Adipocyte (in vitro differentiated cells): ENCODE measurements at regions not wholly inside any gene's neighbourhood (a gene's known extent, or its start where the extent isn't known, plus 50 kb on each side); places are given as distances from the start of the nearest gene placed in this dataset.
"Not testable (repeated sequence)": the region's sequence is repeated elsewhere in the genome, so short reads cannot be mapped to it uniquely, and the experiment has no call there.

Experiments
- DNase-seq: peaks from one replicate; pipeline ENCODE4 v3.0.0-alpha.2; 2015; ENCODE audit warnings: low read depth
- H3K27me3 ChIP-seq: replicated peaks from 2 replicates; pipeline ENCODE4 v1.7.0; 2013; ENCODE audit warnings: mild to moderate bottlenecking, low read length, moderate library complexity; ENCODE audit not compliant: control insufficient read depth, insufficient read depth
- H3K36me3 ChIP-seq: 2 replicates; pipeline ENCODE4 v1.7.0; 2013; ENCODE audit warnings: low read length, mild to moderate bottlenecking, moderate library complexity; ENCODE audit not compliant: control insufficient read depth, insufficient read depth, severe bottlenecking
- H3K4me1 ChIP-seq: 2 replicates; pipeline ENCODE4 v1.7.0; 2013; ENCODE audit warnings: mild to moderate bottlenecking, low read length, moderate library complexity; ENCODE audit not compliant: control insufficient read depth, insufficient read depth
- H3K4me3 ChIP-seq: 2 replicates; pipeline ENCODE4 v1.7.0; 2013; ENCODE audit warnings: mild to moderate bottlenecking, low read length, moderate library complexity
- H3K9ac ChIP-seq: 2 replicates; pipeline ENCODE4 v1.7.0; 2013; ENCODE audit warnings: mild to moderate bottlenecking, low read length, moderate library complexity
- H3K9me3 ChIP-seq: 2 replicates; pipeline ENCODE4 v1.7.0; 2013; ENCODE audit warnings: mild to moderate bottlenecking, low read length, moderate library complexity; ENCODE audit not compliant: control insufficient read depth

DNA sequence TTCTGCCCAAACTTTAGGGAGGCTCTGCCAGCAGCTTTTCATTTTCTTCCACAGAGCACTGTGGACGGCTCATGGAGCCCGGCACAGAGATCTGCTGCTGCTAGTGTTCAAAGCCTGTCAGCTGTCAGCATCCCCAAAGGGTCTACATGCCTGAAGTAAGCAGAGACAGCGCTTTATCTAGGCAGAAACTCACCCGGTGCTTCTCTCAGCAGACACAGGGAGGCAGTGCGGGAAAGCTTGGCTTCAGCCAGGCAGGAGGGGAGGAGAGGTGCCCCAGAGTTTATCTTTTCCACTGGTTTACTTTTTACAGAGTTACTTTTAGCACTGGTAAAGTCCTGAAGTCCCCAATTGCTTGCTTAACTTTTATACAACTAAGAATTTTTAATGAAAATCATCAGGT is 339.3 kb downstream of the NKX6-1 start:
- no peak overlapping the region for H3K4me3 ChIP-seq
- no peaks in the 10 kb centered on the region for H3K4me1 ChIP-seq
- peaks cover 45% of the 10 kb centered on the region for H3K27me3 ChIP-seq
- no peak overlapping the region for H3K9ac ChIP-seq
- H3K36me3 ChIP-seq: no peaks in the 10 kb centered on the region
- DNase-seq: peak; percentile 1
- H3K9me3 ChIP-seq: no peaks in the 10 kb centered on the region

DNA sequence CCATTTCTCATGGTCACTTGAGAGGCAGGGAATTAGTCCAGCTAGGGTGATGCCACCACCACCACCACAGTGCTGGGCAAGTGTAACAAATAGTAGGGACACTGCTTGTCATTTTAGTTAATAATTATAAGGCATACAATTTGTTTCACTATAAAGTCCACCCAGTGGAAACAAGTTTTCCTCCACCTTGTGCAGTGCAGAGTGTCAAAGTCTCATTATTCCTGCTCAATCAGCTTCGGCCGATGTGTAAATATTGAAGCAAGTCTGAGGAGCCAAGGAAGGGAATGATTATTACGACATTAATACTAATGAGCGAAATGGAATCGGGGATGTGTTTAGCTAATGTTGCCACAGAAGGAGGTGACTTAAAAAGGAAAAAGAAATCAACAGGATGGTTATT is 340.4 kb downstream of the NKX6-1 start:
- Histone ChIP-seq H3K27me3 (peaks cover 39% of the 10 kb centered on the region), H3K4me1 (no peaks in the 10 kb centered on the region), H3K9me3 (no peaks in the 10 kb centered on the region), H3K4me3 (no peak overlapping the region), H3K9ac (no peak overlapping the region), H3K36me3 (no peaks in the 10 kb centered on the region)
- no peak for DNase-seq

DNA sequence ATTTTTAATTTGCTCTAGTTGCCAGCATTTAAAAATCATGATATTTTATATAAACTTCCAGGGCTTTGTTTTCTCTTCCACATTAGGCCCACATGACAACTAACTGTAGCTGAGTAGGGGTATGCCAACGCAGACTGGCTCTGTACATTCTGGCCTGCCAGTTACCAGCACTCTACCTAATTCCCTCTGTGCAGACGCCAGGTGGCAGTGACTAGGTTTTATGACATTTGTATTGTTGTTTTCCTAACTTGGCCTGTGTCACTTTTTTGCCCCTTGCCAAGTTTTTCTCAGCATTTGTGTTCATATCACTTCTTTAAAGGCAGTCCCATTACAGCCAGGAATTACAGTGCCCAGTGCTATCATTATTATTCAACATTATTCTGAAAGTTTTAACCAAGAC is 347.5 kb downstream of the NKX6-1 start:
- no peak overlapping the region for H3K9ac ChIP-seq
- no peaks in the 10 kb centered on the region for H3K9me3 ChIP-seq
- no peak overlapping the region for H3K4me3 ChIP-seq
- H3K4me1 ChIP-seq: no peaks in the 10 kb centered on the region
- no peaks in the 10 kb centered on the region for H3K36me3 ChIP-seq
- DNase-seq: no peak
- H3K27me3 ChIP-seq: no peaks in the 10 kb centered on the region

DNA sequence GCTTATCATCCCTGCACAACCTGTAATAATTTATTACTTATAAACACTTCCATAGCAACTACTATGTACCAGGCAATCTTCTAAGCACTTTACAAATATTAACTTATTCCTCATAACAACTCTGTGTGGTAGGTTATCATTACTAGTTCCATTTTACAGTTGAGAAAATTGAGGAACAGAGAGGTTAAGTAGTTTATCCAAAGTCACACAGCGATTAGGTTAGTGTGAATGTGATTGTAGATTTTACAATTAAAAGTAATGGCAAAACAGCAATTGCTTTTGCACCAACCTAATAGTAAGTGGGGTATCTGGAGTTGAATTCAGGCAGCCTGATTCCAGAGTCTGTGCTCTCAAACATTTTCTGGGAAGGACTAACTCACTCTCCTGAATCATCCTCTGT is 348.9 kb downstream of the NKX6-1 start:
- H3K9ac ChIP-seq: no peak overlapping the region
- no peaks in the 10 kb centered on the region for H3K4me1 ChIP-seq
- no peaks in the 10 kb centered on the region for H3K27me3 ChIP-seq
- H3K4me3 ChIP-seq: no peak overlapping the region
- no peaks in the 10 kb centered on the region for H3K36me3 ChIP-seq
- DNase-seq: no peak
- no peaks in the 10 kb centered on the region for H3K9me3 ChIP-seq

DNA sequence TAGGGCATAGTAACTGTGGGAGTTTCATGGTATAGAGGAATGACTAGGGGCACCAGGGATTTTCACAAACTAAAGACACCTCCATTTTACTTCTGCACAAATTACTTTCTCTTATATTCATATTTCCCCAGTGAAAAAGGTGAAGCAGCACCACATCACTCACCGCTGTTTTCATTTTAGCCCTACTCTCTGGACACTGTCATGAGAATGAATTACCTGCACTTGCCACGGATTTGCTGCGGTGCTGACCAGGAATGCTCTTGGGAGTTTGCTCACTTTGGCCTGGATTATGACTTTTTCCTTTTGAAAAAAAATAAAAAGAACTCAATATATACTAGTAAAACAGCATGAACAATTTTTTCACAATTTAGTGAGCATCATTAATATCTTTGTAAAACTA is 351.3 kb downstream of the NKX6-1 start:
- H3K9me3 ChIP-seq: no peaks in the 10 kb centered on the region
- H3K27me3 ChIP-seq: no peaks in the 10 kb centered on the region
- no peak overlapping the region for H3K4me3 ChIP-seq
- H3K9ac ChIP-seq: no peak overlapping the region
- no peak for DNase-seq
- H3K4me1 ChIP-seq: no peaks in the 10 kb centered on the region
- H3K36me3 ChIP-seq: no peaks in the 10 kb centered on the region

DNA sequence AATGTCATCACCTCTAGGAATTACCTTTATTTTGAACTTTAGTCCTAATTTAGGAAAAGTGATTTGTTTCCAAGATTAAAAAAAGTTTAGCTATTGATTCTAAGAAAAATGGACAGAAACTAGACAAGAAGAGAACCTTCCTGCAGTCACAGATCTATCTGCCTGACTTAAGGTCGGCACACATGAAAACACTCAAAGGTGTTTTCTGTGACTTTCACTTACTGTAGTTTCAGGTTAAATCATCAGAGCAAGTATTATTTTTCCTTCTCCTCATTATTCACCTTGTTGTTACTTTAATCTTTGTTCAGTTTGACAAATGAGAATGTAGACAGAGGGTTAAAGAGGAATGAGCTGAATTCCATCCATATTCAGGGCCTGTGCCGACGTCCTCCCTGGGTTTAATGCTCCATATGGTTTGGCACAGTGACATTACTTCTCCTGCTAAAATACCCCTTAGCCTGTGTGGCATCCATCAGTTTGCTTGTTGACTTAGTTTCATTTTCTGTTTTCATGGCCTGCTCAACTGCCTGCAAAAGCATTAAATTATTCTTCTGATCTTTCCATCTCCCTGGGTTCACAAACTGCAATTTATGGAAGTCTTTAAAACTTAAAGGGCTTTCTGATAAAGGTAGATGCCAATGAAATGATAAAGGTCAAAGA is 352.7 kb downstream of the NKX6-1 start:
- no peak overlapping the region for H3K9ac ChIP-seq
- H3K4me1 ChIP-seq: no peaks in the 10 kb centered on the region
- H3K27me3 ChIP-seq: no peaks in the 10 kb centered on the region
- no peaks in the 10 kb centered on the region for H3K9me3 ChIP-seq
- no peaks in the 10 kb centered on the region for H3K36me3 ChIP-seq
- no peak overlapping the region for H3K4me3 ChIP-seq
- peak; percentile 1 for DNase-seq

DNA sequence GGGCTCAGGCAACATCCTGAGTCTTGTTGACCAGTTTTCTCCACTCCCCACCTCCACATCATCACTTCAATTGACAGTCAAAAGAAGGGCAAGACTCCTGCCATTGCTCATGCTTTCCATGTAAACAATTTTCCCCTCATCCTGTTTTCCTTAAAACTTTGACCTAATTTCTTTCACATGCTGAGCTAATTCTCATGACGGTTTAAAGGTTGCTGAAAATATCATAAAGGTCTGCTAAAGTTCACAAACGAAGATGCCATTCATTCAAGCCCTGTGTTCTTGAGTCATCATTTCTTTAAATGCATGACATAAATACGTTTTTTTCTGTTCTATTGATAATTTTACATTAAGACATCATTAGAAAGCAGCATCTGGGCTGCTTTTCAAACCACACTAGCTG is 353.9 kb downstream of the NKX6-1 start:
- H3K4me1 ChIP-seq: no peaks in the 10 kb centered on the region
- no peaks in the 10 kb centered on the region for H3K36me3 ChIP-seq
- DNase-seq: no peak
- no peak overlapping the region for H3K4me3 ChIP-seq
- H3K9me3 ChIP-seq: no peaks in the 10 kb centered on the region
- H3K27me3 ChIP-seq: no peaks in the 10 kb centered on the region
- no peak overlapping the region for H3K9ac ChIP-seq

DNA sequence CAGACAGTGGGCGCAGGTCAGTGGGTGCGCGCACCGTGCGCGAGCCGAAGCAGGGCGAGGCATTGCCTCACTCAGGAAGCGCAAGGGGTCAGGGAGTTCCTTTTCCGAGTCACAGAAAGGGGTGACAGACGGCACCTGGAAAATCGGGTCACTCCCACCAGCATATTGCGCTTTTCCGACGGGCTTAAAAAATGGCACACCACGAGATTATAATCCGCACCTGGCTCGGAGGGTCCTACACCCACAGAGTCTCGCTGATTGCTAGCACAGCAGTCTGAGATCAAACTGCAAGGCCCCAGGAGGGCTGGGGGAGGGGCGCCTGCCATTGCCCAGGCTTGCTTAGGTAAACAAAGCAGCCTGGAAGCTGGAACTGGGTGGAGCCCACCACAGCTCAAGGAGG is 372.2 kb downstream of the NKX6-1 start:
- not testable (repeated sequence) for H3K9ac ChIP-seq, H3K27me3 ChIP-seq, H3K36me3 ChIP-seq, H3K9me3 ChIP-seq, DNase-seq, H3K4me1 ChIP-seq, H3K4me3 ChIP-seq

DNA sequence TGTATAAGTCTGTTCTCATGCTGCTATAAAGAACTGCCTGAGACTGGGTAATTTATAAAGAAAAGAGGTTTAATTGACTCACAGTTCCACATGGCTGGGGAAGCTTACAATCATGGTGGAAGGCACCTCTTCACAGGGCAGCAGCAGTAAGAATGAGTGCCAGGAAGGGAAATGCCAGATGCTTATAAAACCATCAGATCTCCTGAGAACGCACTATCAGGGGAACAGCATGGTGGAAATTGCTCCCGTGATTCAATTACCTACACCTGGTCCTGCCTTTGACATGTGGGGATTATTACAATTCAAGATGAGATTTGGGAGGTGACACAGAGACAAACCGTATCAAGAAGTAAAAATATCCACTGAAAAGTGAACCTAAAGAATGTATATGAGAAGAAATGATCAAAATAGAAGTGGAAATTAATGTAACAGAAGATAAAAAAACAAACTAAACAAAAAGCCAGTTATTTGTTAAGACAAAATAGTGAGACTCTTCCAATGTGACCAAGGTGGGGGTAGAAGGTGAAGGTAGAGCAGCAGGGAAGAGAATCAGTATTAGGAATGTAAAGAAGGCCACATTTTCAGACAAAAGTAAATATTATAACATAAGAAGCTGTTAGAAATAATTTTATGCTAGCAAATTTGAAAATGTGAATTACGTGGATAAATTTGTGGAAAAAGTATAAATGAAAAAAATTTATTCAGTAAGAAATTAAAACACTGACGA is 372.9 kb downstream of the NKX6-1 start:
- H3K36me3 ChIP-seq: no peaks in the 10 kb centered on the region
- H3K27me3 ChIP-seq: no peaks in the 10 kb centered on the region
- H3K4me1 ChIP-seq: no peaks in the 10 kb centered on the region
- no peak overlapping the region for H3K9ac ChIP-seq
- no peak overlapping the region for H3K4me3 ChIP-seq
- no peaks in the 10 kb centered on the region for H3K9me3 ChIP-seq
- DNase-seq: no peak

DNA sequence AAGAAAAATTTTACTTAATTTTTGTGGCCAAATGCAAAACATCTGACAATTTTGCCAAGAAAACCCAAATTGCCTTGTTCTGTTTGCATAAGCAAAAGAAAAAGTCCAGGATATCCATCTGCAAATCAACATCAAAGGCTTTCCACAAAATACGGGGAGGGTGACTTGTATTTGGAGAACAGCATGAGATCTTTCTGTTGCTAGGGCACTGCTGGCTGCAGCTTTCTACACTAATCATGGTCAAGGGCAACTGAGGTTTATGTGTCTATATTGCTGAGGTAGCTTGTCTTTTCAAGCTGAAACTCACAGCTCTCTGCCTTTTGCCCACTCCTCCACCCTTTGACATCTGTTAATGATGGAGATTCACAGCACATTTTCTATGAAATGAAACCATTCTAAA is 389.1 kb downstream of the NKX6-1 start:
- Histone ChIP-seq H3K36me3 (no peaks in the 10 kb centered on the region), H3K9ac (no peak overlapping the region), H3K4me3 (no peak overlapping the region), H3K27me3 (no peaks in the 10 kb centered on the region), H3K4me1 (no peaks in the 10 kb centered on the region), H3K9me3 (peaks cover 9% of the 10 kb centered on the region)
- no peak for DNase-seq

DNA sequence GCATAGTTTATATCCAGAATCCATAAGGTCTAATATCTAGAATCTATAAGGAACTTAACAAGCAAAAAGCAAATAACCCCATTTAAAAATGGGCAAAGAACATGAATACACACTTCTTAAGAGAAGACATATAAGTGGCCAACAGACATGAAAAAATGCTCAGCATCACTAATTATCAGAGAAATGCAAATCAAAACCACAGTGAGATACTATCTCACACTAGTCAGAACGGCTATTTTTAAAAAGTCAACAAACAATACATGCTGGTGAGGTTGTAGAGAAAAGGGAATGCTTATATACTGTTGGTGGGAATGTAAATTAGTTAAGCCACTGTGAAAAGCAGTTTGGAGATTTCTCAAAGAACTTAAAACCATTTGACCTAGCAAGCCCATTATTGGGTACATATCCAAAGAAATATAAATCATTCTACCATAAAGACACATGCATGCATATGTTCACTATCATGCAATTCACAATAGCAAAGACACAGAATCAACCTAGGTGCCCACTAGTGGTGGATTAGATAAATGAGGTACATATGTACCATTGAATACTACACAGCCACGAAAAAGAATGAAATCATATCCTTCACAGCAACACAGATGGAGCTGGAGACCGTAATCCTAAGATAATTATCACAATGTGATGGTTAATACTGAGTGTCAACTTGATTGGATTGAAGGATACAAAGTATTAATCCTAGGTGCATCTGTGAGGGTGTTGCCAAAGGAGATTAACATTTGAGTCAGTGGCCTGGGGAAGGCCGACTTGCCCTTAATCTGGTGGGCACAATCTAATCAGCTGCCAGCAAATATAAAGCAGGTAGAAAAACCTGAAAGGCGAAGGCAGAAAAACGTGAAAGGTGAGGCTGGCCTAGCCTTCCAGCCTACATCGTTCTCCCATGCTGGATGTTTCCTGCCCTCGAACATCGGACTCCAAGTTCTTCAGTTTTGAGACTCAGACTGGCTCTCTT is 397.2 kb downstream of the NKX6-1 start:
- H3K36me3 ChIP-seq, H3K27me3 ChIP-seq, H3K9ac ChIP-seq, H3K9me3 ChIP-seq, H3K4me3 ChIP-seq, DNase-seq, H3K4me1 ChIP-seq: not testable (repeated sequence)
